Peyer's patch (tissue), 4 donors: ENCODE measurements at regions not wholly inside any gene's neighbourhood (a gene's known extent, or its start where the extent isn't known, plus 50 kb on each side); places are given as distances from the start of the nearest gene placed in this dataset.

ENCODE experiments used
- DNase-seq, 3 donors: peaks; one replicate each; pipeline ENCODE4 v3.0.0-alpha.2; 2017 to 2019
- H3K27ac ChIP-seq, 4 donors: fragments of 200-600 bp; sonication (generic); one replicate each; pipeline ENCODE4 v1.5.1; 2016 to 2019
- H3K27me3 ChIP-seq, 2 donors: fragments of 200-600 bp; sonication (generic); one replicate each; pipeline ENCODE4 v1.5.1; 2019
- H3K36me3 ChIP-seq, 3 donors: fragments of 200-600 bp; sonication (generic); one replicate each; pipeline ENCODE4 v1.5.1; 2016 to 2019
- H3K4me1 ChIP-seq, 4 donors: fragments of 200-600 bp; sonication (generic); one replicate each; pipeline ENCODE4 v1.5.1; 2016 to 2019
- H3K4me3 ChIP-seq, 4 donors: fragments of 200-600 bp; sonication (generic); 1 replicate in 3 of 4; 2 replicates in 1 of 4; pipeline ENCODE4 v1.5.1; 2016 to 2019; ENCODE audit warnings: mild to moderate bottlenecking in 1 of 4
- H3K9me3 ChIP-seq, 4 donors: fragments of 200-600 bp; sonication (generic); one replicate each; pipeline ENCODE4 v1.5.1; 2016 to 2019; ENCODE audit warnings: mild to moderate bottlenecking in 1 of 4
- CTCF ChIP-seq, 6 experiments: fragments of 450-650 bp in 4 of 6; fragments of 200-600 bp in 2 of 6; sonication (generic) in 1 of 6; IDR thresholded peaks; one replicate each; pipeline ENCODE4 v1.5.1; 2017 to 2019; ENCODE audit warnings: antibody characterized with exemption in 6 of 6, mild to moderate bottlenecking in 3 of 6, moderate library complexity in 1 of 6
- POLR2A ChIP-seq, 2 donors: fragments of 450-650 bp; IDR thresholded peaks; one replicate each; pipeline ENCODE4 v1.5.1; 2017; ENCODE audit warnings: antibody characterized with exemption in 2 of 2, mild to moderate bottlenecking in 2 of 2, moderate library complexity in 2 of 2

DNA sequence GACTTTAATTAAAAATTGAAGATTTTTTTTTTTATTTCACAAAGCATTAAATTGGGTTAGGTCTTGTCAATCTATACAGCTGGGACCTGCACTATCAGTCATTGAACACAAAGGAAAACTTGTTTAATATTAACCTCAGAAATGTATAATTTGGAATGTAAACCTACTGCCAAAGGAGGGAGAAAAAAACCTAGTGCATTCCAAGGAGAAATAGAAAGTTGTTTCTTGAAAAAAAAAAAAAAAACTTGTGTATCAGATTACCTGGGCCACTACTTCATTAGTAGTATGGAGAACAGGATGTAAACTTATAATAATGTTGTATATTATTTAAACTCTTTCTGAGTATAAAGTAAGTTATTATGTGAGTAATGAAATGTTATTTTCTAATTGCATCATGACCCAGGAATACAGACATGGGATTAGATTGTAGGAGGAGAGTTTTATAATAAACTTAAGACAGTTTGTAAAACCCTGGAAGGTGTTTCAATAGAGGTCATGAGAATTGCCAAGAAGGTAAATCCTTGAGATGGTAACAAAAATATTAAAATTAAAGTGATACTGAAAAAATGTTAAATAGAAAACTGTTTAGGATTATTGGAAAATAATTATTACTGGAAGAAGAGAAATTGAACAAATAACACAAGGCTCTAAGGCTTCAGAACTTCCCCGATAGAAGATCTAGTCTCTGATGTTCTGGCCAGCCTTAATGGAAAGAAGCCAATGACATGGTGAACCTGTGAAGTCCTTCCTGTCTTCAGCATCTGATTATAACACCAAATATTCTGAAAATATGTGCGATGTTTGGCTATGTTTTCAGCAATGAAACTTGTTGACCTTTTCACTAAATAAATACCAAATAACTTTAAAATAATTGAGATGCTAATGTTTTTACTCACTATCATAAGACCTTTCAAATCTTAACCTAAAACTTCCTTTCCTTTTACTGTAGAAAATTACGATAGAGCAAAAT, 412.8 kb upstream of the LYPLAL1 start:
- Histone ChIP-seq H3K9me3 (no peaks in the 10 kb centered on the region), H3K4me1 (no peaks in the 10 kb centered on the region), H3K4me3 (no peak overlapping the region), H3K36me3 (no peaks in the 10 kb centered on the region), H3K27me3 (no peaks in the 10 kb centered on the region), H3K27ac (no peak overlapping the region)
- no peak for DNase-seq
- TF ChIP-seq POLR2A (IDR thresholded peaks at IDR 0.05) (no peak), CTCF (IDR thresholded peaks at IDR 0.05) (no peak)

- no peaks in the 10 kb centered on the region for H3K27me3 ChIP-seq
- H3K27ac ChIP-seq = no peak overlapping the region
- no peaks in the 10 kb centered on the region for H3K36me3 ChIP-seq
- DNase-seq = no peak
- H3K4me1 ChIP-seq = no peaks in the 10 kb centered on the region
- TF ChIP-seq POLR2A (IDR thresholded peaks at IDR 0.05) = no peak
- no peak for TF ChIP-seq CTCF (IDR thresholded peaks at IDR 0.05)
- H3K4me3 ChIP-seq = no peak overlapping the region
- H3K9me3 ChIP-seq = no peaks in the 10 kb centered on the region
These were observed 410.1 kb upstream of the LYPLAL1 start for GRCh38 chr1:218763538-218763937.

DNA sequence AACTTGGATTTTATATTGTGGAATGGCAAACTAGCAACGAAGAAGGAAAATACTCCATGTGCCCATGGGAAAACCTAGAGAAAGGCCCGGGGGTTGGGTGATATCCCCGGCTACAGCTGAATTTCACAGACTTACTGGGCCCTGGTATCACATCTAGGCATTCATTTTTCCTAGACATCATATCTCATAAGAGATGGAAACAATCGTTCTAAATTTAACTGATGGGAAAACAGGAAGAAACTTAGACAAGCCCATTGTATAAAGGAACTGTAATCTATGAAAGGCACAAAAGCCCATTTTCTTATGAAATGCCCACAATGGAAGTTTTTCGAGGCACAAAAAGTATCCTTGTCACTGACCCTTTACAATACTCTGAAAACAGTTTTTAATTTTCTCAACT, 407.9 kb upstream of the LYPLAL1 start:
- TF ChIP-seq POLR2A (IDR thresholded peaks at IDR 0.05) = no peak
- no peak for TF ChIP-seq CTCF (IDR thresholded peaks at IDR 0.05)
- DNase-seq = no peak
- H3K4me3 ChIP-seq = no peak overlapping the region
- no peak overlapping the region for H3K27ac ChIP-seq
- H3K4me1 ChIP-seq = no peaks in the 10 kb centered on the region
- H3K36me3 ChIP-seq = no peaks in the 10 kb centered on the region
- no peaks in the 10 kb centered on the region for H3K9me3 ChIP-seq
- H3K27me3 ChIP-seq = no peaks in the 10 kb centered on the region

GRCh38 chr1:218771931-218772330, 401.7 kb upstream of the LYPLAL1 start:
- H3K27ac ChIP-seq = no peak overlapping the region
- no peaks in the 10 kb centered on the region for H3K27me3 ChIP-seq
- no peaks in the 10 kb centered on the region for H3K36me3 ChIP-seq
- H3K4me1 ChIP-seq = no peaks in the 10 kb centered on the region
- no peaks in the 10 kb centered on the region for H3K9me3 ChIP-seq
- DNase-seq = no peak
- TF ChIP-seq POLR2A (IDR thresholded peaks at IDR 0.05) (no peak), CTCF (IDR thresholded peaks at IDR 0.05) (no peak)
- H3K4me3 ChIP-seq = no peak overlapping the region

GRCh38 chr1:218772575-218772974, 401.1 kb upstream of the LYPLAL1 start:
- Histone ChIP-seq H3K27me3 (no peaks in the 10 kb centered on the region), H3K4me1 (no peaks in the 10 kb centered on the region), H3K27ac (no peak overlapping the region), H3K4me3 (no peak overlapping the region), H3K36me3 (no peaks in the 10 kb centered on the region), H3K9me3 (no peaks in the 10 kb centered on the region)
- DNase-seq = no peak
- TF ChIP-seq CTCF (IDR thresholded peaks at IDR 0.05) (no peak), POLR2A (IDR thresholded peaks at IDR 0.05) (no peak)
